Sigmoid colon (tissue), 6 donors: ENCODE measurements at regions not wholly inside any gene's neighbourhood (a gene's known extent, or its start where the extent isn't known, plus 50 kb on each side); places are given as distances from the start of the nearest gene placed in this dataset.
"Not testable (repeated sequence)": the region's sequence is repeated elsewhere in the genome, so short reads cannot be mapped to it uniquely, and the experiment has no call there.

Source experiments
- DNase-seq: peaks from one replicate; pipeline ENCODE4 v3.0.0-alpha.2; 2019
- H3K27ac ChIP-seq, 4 donors: fragments of 200-600 bp; sonication (generic); one replicate each; pipeline ENCODE4 v1.5.1; 2016 to 2019; ENCODE audit warnings: mild to moderate bottlenecking in 1 of 4
- H3K27me3 ChIP-seq, 3 donors: fragments of 200-600 bp; sonication (generic); one replicate each; pipeline ENCODE4 v1.5.1; 2019; ENCODE audit warnings: mild to moderate bottlenecking in 1 of 3
- H3K36me3 ChIP-seq, 4 donors: fragments of 200-600 bp; sonication (generic); one replicate each; pipeline ENCODE4 v1.5.1; 2016 to 2019
- H3K4me1 ChIP-seq, 4 donors: fragments of 200-600 bp; sonication (generic); one replicate each; pipeline ENCODE4 v1.5.1; 2017 to 2019
- H3K4me3 ChIP-seq, 4 donors: fragments of 200-600 bp; sonication (generic); one replicate each; pipeline ENCODE4 v1.5.1; 2017 to 2019; ENCODE audit warnings: mild to moderate bottlenecking in 2 of 4, moderate library complexity in 1 of 4
- H3K9me3 ChIP-seq, 4 donors: fragments of 200-600 bp in 3 of 4; sonication (generic) in 3 of 4; one replicate each; pipeline versions ENCODE4 v1.5.1 to v1.6.1; 2013 to 2019
- CTCF ChIP-seq, 4 experiments: fragments of 450-650 bp in 3 of 4; fragments of 200-600 bp in 1 of 4; IDR thresholded peaks; one replicate each; pipeline ENCODE4 v1.5.1; 2016 to 2019; ENCODE audit warnings: antibody characterized with exemption in 4 of 4, mild to moderate bottlenecking in 3 of 4, moderate library complexity in 2 of 4
- EP300 ChIP-seq, 4 donors: sonication (generic); formaldehyde crosslinking; IDR thresholded peaks; one replicate each; pipeline ENCODE4 v1.6.1; 2017; ENCODE audit warnings: antibody characterized with exemption in 4 of 4
- POLR2A ChIP-seq, 2 donors: fragments of 450-650 bp; IDR thresholded peaks; one replicate each; pipeline ENCODE4 v1.6.1; 2016; ENCODE audit warnings: antibody characterized with exemption in 2 of 2, mild to moderate bottlenecking in 2 of 2, moderate library complexity in 2 of 2
- POLR2AphosphoS5 ChIP-seq, 4 donors: sonication (generic); formaldehyde crosslinking; IDR thresholded peaks; one replicate each; pipeline ENCODE4 v1.6.1; 2017; ENCODE audit warnings: antibody characterized with exemption in 4 of 4
- WGBS, 2 donors: extraction: QIAGEN DNeasy Blood & Tissue Kit; methylation state at CpG; one replicate each; pipeline ENCODE4 v1.1.7; 2013; 5-methylcytosine and 5-hydroxymethylcytosine counted together
- intact Hi-C: fragments of 100-400 bp; cut with DNase I; formaldehyde crosslinking; loops from one replicate; pipeline ENCODE4 v1.15.1; 2023
- donor health status: healthy with polysubstance abuse.
- donor health status: healthy.

GRCh38 chr11:50088231-50088630 lies 55.6 kb downstream of the OR4C45 start:
- H3K27me3 ChIP-seq: no peaks in the 10 kb centered on the region
- no peak overlapping the region for H3K27ac ChIP-seq
- no peaks in the 10 kb centered on the region for H3K36me3 ChIP-seq
- DNase-seq: no peak
- H3K4me3 ChIP-seq: no peak overlapping the region
- WGBS, 2 donors: 69 to 77% methylated on average over 2 of the region's 2 CpGs
- no peaks in the 10 kb centered on the region for H3K4me1 ChIP-seq
- no peak for TF ChIP-seq POLR2AphosphoS5 (IDR thresholded peaks at IDR 0.05)
- no peak for TF ChIP-seq CTCF (IDR thresholded peaks at IDR 0.05)
- TF ChIP-seq POLR2A (IDR thresholded peaks at IDR 0.05): no peak
- no peak for TF ChIP-seq EP300 (IDR thresholded peaks at IDR 0.05)
- H3K9me3 ChIP-seq: peaks cover 0 to 16% (median 0%) of the 10 kb centered on the region in 4 donors
- intact Hi-C loops: no loop called here

GRCh38 chr11:50098186-50098725 lies 65.6 kb downstream of the OR4C45 start:
- DNase-seq: no peak
- no peaks in the 10 kb centered on the region for H3K4me1 ChIP-seq
- no peak overlapping the region for H3K27ac ChIP-seq
- intact Hi-C loops: no loop called here
- no peaks in the 10 kb centered on the region for H3K27me3 ChIP-seq
- WGBS, 2 donors: 50 to 51% methylated on average over 2 of the region's 2 CpGs
- no peaks in the 10 kb centered on the region for H3K9me3 ChIP-seq
- H3K4me3 ChIP-seq: no peak overlapping the region
- H3K36me3 ChIP-seq: no peaks in the 10 kb centered on the region
- no peak for TF ChIP-seq POLR2A (IDR thresholded peaks at IDR 0.05)
- TF ChIP-seq CTCF (IDR thresholded peaks at IDR 0.05): no peak
- TF ChIP-seq EP300 (IDR thresholded peaks at IDR 0.05): no peak
- no peak for TF ChIP-seq POLR2AphosphoS5 (IDR thresholded peaks at IDR 0.05)

GRCh38 chr11:50102916-50103315 lies 70.2 kb downstream of the OR4C45 start:
- Histone ChIP-seq H3K9me3 (peaks cover 0 to 3% (median 0%) of the 10 kb centered on the region in 4 donors), H3K4me3 (no peak overlapping the region), H3K27me3 (no peaks in the 10 kb centered on the region), H3K36me3 (no peaks in the 10 kb centered on the region), H3K4me1 (no peaks in the 10 kb centered on the region), H3K27ac (no peak overlapping the region)
- TF ChIP-seq POLR2AphosphoS5 (IDR thresholded peaks at IDR 0.05) (no peak), EP300 (IDR thresholded peaks at IDR 0.05) (no peak), CTCF (IDR thresholded peaks at IDR 0.05) (no peak), POLR2A (IDR thresholded peaks at IDR 0.05) (no peak)
- no peak for DNase-seq
- intact Hi-C loops: no loop called here

GRCh38 chr11:50140686-50141085 lies 108.0 kb downstream of the OR4C45 start:
- H3K4me1 ChIP-seq, DNase-seq, H3K9me3 ChIP-seq, H3K27ac ChIP-seq, H3K36me3 ChIP-seq, H3K27me3 ChIP-seq, intact Hi-C loops, H3K4me3 ChIP-seq: not testable (repeated sequence)
- 47 to 54% methylated on average over 2 of the region's 2 CpGs for WGBS, 2 donors

- H3K4me3 ChIP-seq, H3K36me3 ChIP-seq, H3K27ac ChIP-seq, H3K9me3 ChIP-seq, H3K27me3 ChIP-seq, intact Hi-C loops, H3K4me1 ChIP-seq, DNase-seq: not testable (repeated sequence)
- 60 to 65% methylated on average over 3 of the region's 3 CpGs for WGBS, 2 donors
These were observed 113.6 kb downstream of the OR4C45 start for GRCh38 chr11:50146308-50146707.

GRCh38 chr11:50147946-50148345 lies 115.3 kb downstream of the OR4C45 start:
- H3K27me3 ChIP-seq, DNase-seq, H3K27ac ChIP-seq, intact Hi-C loops, H3K9me3 ChIP-seq, H3K36me3 ChIP-seq, H3K4me3 ChIP-seq, H3K4me1 ChIP-seq: not testable (repeated sequence)
- 91 to 99% methylated on average over 2 of the region's 2 CpGs for WGBS, 2 donors
